Caco-2 (cell line): ENCODE measurements at regions not wholly inside any gene's neighbourhood (a gene's known extent, or its start where the extent isn't known, plus 50 kb on each side); places are given as distances from the start of the nearest gene placed in this dataset.

ENCODE experiments used
- BruUV-seq: library from RNA; stranded (reverse); fragments of 400-500 nt; replicated peaks from 2 replicates; lab custom pipeline; 2021; lab: Mats Ljungman, UMichigan
- CTCF ChIA-PET: fragments of 300-600 bp; sonication (Branson Sonifier 250); formaldehyde crosslinking; loops from one replicate; lab custom pipeline; 2022; ENCODE audit warnings: antibody characterized with exemption; lab: Charles Lee
- POLR2A ChIA-PET: fragments of 300-600 bp; sonication (Branson Sonifier 250); formaldehyde crosslinking; loops from one replicate; lab custom pipeline; 2022; ENCODE audit warnings: antibody characterized with exemption; lab: Charles Lee
- DNase-seq, 2 experiments: peaks; one replicate each; pipeline versions ENCODE4 v3.0.0 to v3.0.0-alpha.2; 2020 to 2022
- H3K27me3 ChIP-seq: replicated peaks from 2 replicates; pipeline ENCODE4 v1.6.0; 2011; ENCODE audit warnings: low read length; ENCODE audit not compliant: control insufficient read depth, insufficient read depth
- H3K36me3 ChIP-seq: 2 replicates; pipeline ENCODE4 v1.5.1; 2011; ENCODE audit warnings: low read length; ENCODE audit not compliant: control insufficient read depth, insufficient read depth
- H3K4me1 ChIP-seq: fragments of 250-450 bp; sonication (Bioruptor Pico); 2 replicates; pipeline ENCODE4 v1.5.1; 2020; ENCODE audit warnings: mild to moderate bottlenecking
- H3K4me3 ChIP-seq: 2 replicates; pipeline ENCODE4 v1.5.1; 2011; ENCODE audit warnings: low read depth, mild to moderate bottlenecking, control low read depth, low read length
- H3K9me3 ChIP-seq: fragments of 250-450 bp; sonication (Bioruptor Pico); 2 replicates; pipeline ENCODE4 v1.5.1; 2020; ENCODE audit warnings: mild to moderate bottlenecking, moderate library complexity
- H3K27ac Mint-ChIP-seq: one replicate; pipeline ENCODE4 v1.8.0; 2022; ENCODE audit warnings: mixed read lengths; ENCODE audit not compliant: unreplicated experiment
- H3K27me3 Mint-ChIP-seq: one replicate; pipeline ENCODE4 v1.8.0; 2022; ENCODE audit warnings: mixed read lengths; ENCODE audit not compliant: insufficient read depth, unreplicated experiment
- H3K36me3 Mint-ChIP-seq: one replicate; pipeline ENCODE4 v1.8.0; 2022; ENCODE audit warnings: mild to moderate bottlenecking, mixed read lengths; ENCODE audit not compliant: insufficient read depth, unreplicated experiment
- H3K4me1 Mint-ChIP-seq: one replicate; pipeline ENCODE4 v1.8.0; 2022; ENCODE audit warnings: low read depth, mixed read lengths; ENCODE audit not compliant: unreplicated experiment
- H3K4me3 Mint-ChIP-seq: one replicate; pipeline ENCODE4 v1.8.0; 2022; ENCODE audit warnings: mild to moderate bottlenecking, moderate library complexity, mixed read lengths; ENCODE audit not compliant: unreplicated experiment
- H3K9me3 Mint-ChIP-seq: one replicate; pipeline ENCODE4 v1.8.0; 2022; ENCODE audit warnings: mixed read lengths; ENCODE audit not compliant: unreplicated experiment
- intact Hi-C: fragments of 100-400 bp; cut with micrococcal nuclease; formaldehyde crosslinking; loops from one replicate; pipeline ENCODE4 v1.10.0; 2022; ENCODE audit not compliant: unreplicated experiment
- TF ChIP-seq, protein P1 (sequence below), 2 experiments: fragments of 200-600 bp in 1 of 2; IDR thresholded peaks; 1 replicate in 1 of 2; 2 replicates in 1 of 2; pipeline versions ENCODE4 v1.5.1 to v1.8.0; 2011 to 2022; ENCODE audit warnings: antibody characterized with exemption in 1 of 2, control low read depth in 1 of 2, inconsistent platforms in 1 of 2, low read depth in 1 of 2, low read length in 1 of 2, mild to moderate bottlenecking in 1 of 2, moderate library complexity in 1 of 2; ENCODE audit not compliant: insufficient read depth in 1 of 2, severe bottlenecking in 1 of 2, unreplicated experiment in 1 of 2

DNA sequence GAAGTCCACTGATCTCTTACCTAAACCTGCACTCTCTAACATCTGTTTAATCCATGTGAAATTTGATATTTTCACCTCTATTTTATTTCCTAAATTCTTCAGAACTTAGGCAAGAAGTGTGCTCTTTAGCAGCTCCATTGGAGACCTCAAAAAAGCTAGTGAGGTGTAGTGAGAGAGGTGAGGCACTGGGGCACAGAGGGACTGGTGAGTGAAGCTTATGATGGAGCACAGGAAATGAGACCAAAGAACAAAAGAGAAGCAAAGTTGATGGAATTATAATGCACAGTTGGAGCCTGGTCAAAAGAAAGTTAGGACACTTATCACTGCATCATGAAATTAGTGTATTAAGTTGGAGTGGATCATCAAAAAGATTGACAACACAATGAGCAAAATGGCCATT, 1050.7 kb upstream of the NRXN1 start:
- intact Hi-C loops = no loop called here
- POLR2A ChIA-PET = no interaction called here
- Mint-ChIP-seq H3K27me3 (no peaks in the 10 kb centered on the region), H3K27ac (no peak overlapping the region), H3K4me1 (no peaks in the 10 kb centered on the region), H3K4me3 (no peak overlapping the region), H3K9me3 (no peaks in the 10 kb centered on the region), H3K36me3 (no peaks in the 10 kb centered on the region)
- CTCF ChIA-PET = no interaction called here
- Histone ChIP-seq H3K27me3 (no peaks in the 10 kb centered on the region), H3K36me3 (no peaks in the 10 kb centered on the region), H3K4me3 (no peak overlapping the region), H3K4me1 (no peaks in the 10 kb centered on the region), H3K9me3 (no peaks in the 10 kb centered on the region)
- no TSS peak for BruUV-seq
- no peak for DNase-seq
- TF ChIP-seq, protein P1, sequence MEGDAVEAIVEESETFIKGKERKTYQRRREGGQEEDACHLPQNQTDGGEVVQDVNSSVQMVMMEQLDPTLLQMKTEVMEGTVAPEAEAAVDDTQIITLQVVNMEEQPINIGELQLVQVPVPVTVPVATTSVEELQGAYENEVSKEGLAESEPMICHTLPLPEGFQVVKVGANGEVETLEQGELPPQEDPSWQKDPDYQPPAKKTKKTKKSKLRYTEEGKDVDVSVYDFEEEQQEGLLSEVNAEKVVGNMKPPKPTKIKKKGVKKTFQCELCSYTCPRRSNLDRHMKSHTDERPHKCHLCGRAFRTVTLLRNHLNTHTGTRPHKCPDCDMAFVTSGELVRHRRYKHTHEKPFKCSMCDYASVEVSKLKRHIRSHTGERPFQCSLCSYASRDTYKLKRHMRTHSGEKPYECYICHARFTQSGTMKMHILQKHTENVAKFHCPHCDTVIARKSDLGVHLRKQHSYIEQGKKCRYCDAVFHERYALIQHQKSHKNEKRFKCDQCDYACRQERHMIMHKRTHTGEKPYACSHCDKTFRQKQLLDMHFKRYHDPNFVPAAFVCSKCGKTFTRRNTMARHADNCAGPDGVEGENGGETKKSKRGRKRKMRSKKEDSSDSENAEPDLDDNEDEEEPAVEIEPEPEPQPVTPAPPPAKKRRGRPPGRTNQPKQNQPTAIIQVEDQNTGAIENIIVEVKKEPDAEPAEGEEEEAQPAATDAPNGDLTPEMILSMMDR (IDR thresholded peaks at IDR 0.05; ENCODE audit: insufficient read depth in 1 of 2, low read depth in 1 of 2, low read length in 1 of 2, severe bottlenecking in 1 of 2, unreplicated experiment in 1 of 2) = no peak

GRCh38 chr2:52079602-52080001, 1047.7 kb upstream of the NRXN1 start:
- Mint-ChIP-seq H3K9me3 (no peaks in the 10 kb centered on the region), H3K27me3 (no peaks in the 10 kb centered on the region), H3K36me3 (no peaks in the 10 kb centered on the region), H3K27ac (no peak overlapping the region), H3K4me1 (no peaks in the 10 kb centered on the region), H3K4me3 (no peak overlapping the region)
- POLR2A ChIA-PET = no interaction called here
- BruUV-seq = no TSS peak
- no peaks in the 10 kb centered on the region for H3K9me3 ChIP-seq
- H3K27me3 ChIP-seq = no peaks in the 10 kb centered on the region
- no peaks in the 10 kb centered on the region for H3K4me1 ChIP-seq
- CTCF ChIA-PET = no interaction called here
- no peak for DNase-seq
- H3K36me3 ChIP-seq = no peaks in the 10 kb centered on the region
- intact Hi-C loops = no loop called here
- no peak overlapping the region for H3K4me3 ChIP-seq
- TF ChIP-seq, protein P1 (IDR thresholded peaks at IDR 0.05; ENCODE audit: insufficient read depth in 1 of 2, low read depth in 1 of 2, low read length in 1 of 2, severe bottlenecking in 1 of 2, unreplicated experiment in 1 of 2) = no peak

DNA sequence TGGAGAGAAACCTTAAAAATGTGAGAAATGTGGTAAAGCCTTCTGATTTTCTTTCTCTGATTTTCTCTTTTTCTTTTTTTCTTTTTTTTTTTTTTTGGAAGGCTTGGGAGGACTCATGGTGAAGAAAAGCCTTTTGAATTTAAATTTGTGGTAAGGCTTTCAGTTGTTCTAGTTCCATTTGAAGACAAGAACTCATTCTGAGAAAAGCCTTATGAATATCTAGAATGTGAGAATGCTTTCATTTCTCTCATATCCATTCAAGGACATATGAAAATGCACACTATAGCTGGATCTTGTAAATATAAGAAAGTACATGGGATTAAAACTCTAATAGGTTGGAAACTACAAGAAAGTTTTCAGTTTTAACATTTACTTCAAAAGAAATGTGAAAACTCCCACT, 1045.2 kb upstream of the NRXN1 start:
- Mint-ChIP-seq H3K27ac (no peak overlapping the region), H3K4me3 (no peak overlapping the region), H3K9me3 (no peaks in the 10 kb centered on the region), H3K4me1 (no peaks in the 10 kb centered on the region), H3K36me3 (no peaks in the 10 kb centered on the region), H3K27me3 (no peaks in the 10 kb centered on the region)
- no peak overlapping the region for H3K4me3 ChIP-seq
- H3K27me3 ChIP-seq = no peaks in the 10 kb centered on the region
- no TSS peak for BruUV-seq
- ChIA-PET CTCF (interaction anchor here (0.7 kb wide), 1 partner anchor 1898 kb away, joined by 4 read pairs; no protein-coding TSS in a partner anchor), POLR2A (no interaction called here)
- intact Hi-C loops = no loop called here
- H3K4me1 ChIP-seq = no peaks in the 10 kb centered on the region
- no peaks in the 10 kb centered on the region for H3K36me3 ChIP-seq
- no peaks in the 10 kb centered on the region for H3K9me3 ChIP-seq
- DNase-seq = no peak
- TF ChIP-seq, protein P1 (IDR thresholded peaks at IDR 0.05; ENCODE audit: insufficient read depth in 1 of 2, low read depth in 1 of 2, low read length in 1 of 2, severe bottlenecking in 1 of 2, unreplicated experiment in 1 of 2) = no peak
